Right lobe of liver (tissue), 4 donors: ENCODE measurements at regions not wholly inside any gene's neighbourhood (a gene's known extent, or its start where the extent isn't known, plus 50 kb on each side); places are given as distances from the start of the nearest gene placed in this dataset.

Experiments used
- CTCF ChIP-seq, 4 donors: fragments of 200-600 bp in 3 of 4; fragments of 450-650 bp in 1 of 4; IDR thresholded peaks; one replicate each; pipeline versions ENCODE4 v1.5.1 to v1.8.0; 2016 to 2022; ENCODE audit warnings: antibody characterized with exemption in 4 of 4, mild to moderate bottlenecking in 2 of 4
- POLR2A ChIP-seq: fragments of 450-650 bp; IDR thresholded peaks from one replicate; pipeline ENCODE4 v1.6.1; 2017; ENCODE audit warnings: antibody characterized with exemption, mild to moderate bottlenecking
- donor health status: DM: no; HTN: no; CAD: no.
- donor health status: DM: no; HTN: no; CAD: no.
- donor health status: DM: no; HTN: yes; CAD: no.

- TF ChIP-seq POLR2A = no peak
- no peak for TF ChIP-seq CTCF (IDR thresholded peaks at IDR 0.05)
Measured at GRCh38 chr1:43101061-43101460, 71.0 kb downstream of the EBNA1BP2 start.
